ENCODE measurements at regions not wholly inside any gene's neighbourhood (a gene's known extent, or its start where the extent isn't known, plus 50 kb on each side); places are given as distances from the start of the nearest gene placed in this dataset.

DNA sequence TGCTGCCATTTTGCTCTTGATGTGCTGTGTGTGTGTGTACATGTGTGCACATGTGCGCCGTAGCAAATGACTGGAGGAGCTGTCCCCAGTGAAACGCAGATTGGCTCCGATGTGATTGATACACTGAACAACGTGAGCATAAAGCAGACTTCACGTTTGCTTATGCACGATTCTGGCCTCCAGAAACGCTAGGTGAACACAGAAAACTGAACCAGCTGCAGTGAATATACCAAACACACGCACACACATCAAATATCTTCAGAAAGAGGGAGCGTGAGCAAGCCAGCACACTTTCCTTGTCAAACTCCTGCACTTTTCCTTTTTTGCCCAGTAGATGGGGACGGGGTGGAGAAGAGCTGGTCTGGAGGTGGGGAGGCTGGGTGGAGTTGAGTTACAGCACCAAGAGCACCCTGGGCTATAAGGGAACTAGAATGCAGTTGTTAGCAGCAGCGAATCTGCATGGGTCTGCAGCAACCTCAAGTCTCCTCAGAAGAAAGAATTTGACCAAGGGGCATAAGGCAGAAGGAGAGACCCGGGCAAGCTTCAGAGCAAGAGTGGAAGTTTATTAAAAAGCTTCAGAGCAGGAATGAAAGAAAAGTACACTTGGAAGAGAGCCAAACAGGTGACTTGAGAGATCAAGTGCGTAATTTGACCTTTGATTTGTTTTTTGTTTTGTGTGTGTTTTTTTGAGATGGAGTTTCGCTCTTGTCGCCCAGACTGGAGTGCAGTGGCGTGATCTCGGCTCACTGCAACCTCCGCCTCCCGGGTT is 77.8 kb upstream of the CADM1 start:
- no peaks in the 10 kb centered on the region for H3K36me3 ChIP-seq
- no peak overlapping the region for H3K27ac ChIP-seq
- peak overlapping the region in 1 of 4 donors; percentile 17 for H3K4me3 ChIP-seq
- DNase-seq: no peak
- H3K4me1 ChIP-seq: peaks cover 0 to 5% (median 0%) of the 10 kb centered on the region in 4 donors
- no peaks in the 10 kb centered on the region for H3K9me3 ChIP-seq
- no peak for TF ChIP-seq POLR2A (IDR thresholded peaks at IDR 0.05)
- TF ChIP-seq, protein P1, sequence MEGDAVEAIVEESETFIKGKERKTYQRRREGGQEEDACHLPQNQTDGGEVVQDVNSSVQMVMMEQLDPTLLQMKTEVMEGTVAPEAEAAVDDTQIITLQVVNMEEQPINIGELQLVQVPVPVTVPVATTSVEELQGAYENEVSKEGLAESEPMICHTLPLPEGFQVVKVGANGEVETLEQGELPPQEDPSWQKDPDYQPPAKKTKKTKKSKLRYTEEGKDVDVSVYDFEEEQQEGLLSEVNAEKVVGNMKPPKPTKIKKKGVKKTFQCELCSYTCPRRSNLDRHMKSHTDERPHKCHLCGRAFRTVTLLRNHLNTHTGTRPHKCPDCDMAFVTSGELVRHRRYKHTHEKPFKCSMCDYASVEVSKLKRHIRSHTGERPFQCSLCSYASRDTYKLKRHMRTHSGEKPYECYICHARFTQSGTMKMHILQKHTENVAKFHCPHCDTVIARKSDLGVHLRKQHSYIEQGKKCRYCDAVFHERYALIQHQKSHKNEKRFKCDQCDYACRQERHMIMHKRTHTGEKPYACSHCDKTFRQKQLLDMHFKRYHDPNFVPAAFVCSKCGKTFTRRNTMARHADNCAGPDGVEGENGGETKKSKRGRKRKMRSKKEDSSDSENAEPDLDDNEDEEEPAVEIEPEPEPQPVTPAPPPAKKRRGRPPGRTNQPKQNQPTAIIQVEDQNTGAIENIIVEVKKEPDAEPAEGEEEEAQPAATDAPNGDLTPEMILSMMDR (IDR thresholded peaks at IDR 0.05): no peak
- no peaks in the 10 kb centered on the region for H3K27me3 ChIP-seq

DNA sequence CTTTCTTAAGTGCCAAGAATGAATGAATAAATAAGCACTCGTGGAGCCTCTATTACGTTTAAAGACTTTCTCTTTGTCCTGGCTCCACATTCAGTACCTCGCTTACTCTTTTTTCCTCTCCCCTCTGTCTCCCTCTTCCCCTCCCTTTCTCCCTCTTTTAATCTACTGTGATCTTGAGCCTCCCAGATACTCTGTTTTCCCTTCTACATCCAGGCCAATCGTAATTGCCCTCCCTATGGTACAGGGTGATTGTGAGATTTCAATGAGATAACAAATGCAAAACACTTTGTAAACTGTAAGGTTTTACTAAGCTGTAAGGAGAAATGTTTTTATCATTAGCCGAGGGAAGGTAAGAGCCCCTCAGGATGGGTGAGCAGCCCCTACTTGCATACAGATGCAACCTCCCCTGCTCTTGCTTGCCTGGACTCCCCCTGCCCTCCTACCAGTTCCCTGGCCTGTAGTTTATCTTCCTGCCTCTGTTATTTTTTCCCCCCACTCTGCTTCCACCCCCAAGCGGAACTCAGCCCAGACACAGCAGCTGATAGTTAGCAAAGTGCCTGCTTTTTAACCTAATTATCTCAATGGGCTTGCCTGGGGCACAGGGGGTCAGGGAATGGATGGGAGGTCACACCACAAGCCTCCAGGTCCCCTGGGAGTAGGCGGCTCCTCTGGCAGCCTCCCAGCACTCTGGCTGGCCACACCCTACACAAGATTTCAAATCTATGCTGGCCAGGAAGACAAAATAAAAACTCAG is 76.9 kb upstream of the CADM1 start:
- Histone ChIP-seq H3K9me3 (no peaks in the 10 kb centered on the region), H3K36me3 (no peaks in the 10 kb centered on the region), H3K4me3 (no peak overlapping the region), H3K27me3 (no peaks in the 10 kb centered on the region), H3K4me1 (peaks cover 0 to 5% (median 0%) of the 10 kb centered on the region in 4 donors), H3K27ac (no peak overlapping the region)
- DNase-seq: no peak
- TF ChIP-seq, protein P1 (IDR thresholded peaks at IDR 0.05): no peak
- no peak for TF ChIP-seq POLR2A (IDR thresholded peaks at IDR 0.05)

DNA sequence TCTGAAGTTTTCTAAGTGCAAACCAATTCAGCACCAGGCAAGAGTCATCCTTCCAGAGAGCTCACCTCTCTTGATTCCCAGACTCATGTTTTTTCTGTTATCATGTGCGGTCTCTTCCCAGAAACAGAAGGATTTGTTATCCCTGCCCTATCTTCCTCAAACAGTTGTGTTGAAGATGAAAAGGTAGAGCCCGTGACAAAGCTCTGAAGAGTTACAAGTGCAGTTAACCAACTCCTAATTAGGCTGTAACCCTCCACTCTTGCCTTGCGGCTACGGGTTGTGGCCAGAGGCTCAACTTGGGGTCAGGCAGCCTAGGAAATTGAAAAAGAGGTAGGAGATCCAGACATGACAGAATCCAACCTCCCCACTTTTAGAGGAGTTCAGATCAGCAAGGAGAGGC is 76.2 kb upstream of the CADM1 start:
- Histone ChIP-seq H3K4me1 (peaks cover 0 to 5% (median 0%) of the 10 kb centered on the region in 4 donors), H3K27ac (no peak overlapping the region), H3K4me3 (no peak overlapping the region), H3K27me3 (no peaks in the 10 kb centered on the region), H3K9me3 (no peaks in the 10 kb centered on the region), H3K36me3 (no peaks in the 10 kb centered on the region)
- DNase-seq: no peak
- TF ChIP-seq, protein P1 (IDR thresholded peaks at IDR 0.05): no peak
- no peak for TF ChIP-seq POLR2A (IDR thresholded peaks at IDR 0.05)

DNA sequence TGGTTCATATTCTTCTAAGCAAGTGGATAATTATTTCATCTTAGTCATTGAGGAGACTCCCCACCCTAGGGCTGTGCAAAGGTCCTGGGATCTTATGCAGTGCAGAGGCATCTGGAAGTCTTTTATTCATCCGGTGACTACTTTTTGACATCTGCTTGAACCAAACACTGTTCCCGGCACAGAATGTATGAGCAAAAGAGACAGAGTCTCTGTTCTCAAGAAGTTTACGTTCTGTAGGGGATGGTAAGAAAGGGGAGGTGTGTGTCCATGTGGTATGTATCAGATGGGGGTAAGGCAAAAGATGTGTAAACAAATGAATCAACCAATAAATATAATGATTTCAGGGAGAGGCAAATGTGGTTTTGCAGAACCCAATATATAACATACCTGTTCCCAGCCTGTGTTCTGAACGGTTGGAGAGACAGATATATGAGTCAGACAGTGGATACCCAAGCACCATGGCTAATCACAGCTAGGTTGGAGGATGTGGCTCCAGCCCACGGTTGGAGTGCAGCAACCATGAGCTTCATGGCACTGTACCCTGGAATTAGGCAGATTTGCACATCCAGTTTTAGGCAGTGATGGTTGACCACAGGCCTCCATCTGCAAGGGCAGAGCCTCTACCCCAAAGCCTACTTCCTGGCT is 75.1 kb upstream of the CADM1 start:
- TF ChIP-seq, protein P1 (IDR thresholded peaks at IDR 0.05): no peak
- no peak for TF ChIP-seq POLR2A (IDR thresholded peaks at IDR 0.05)
- H3K4me3 ChIP-seq: no peak overlapping the region
- no peaks in the 10 kb centered on the region for H3K9me3 ChIP-seq
- H3K27me3 ChIP-seq: no peaks in the 10 kb centered on the region
- peaks cover 0 to 5% (median 0%) of the 10 kb centered on the region in 4 donors for H3K4me1 ChIP-seq
- no peaks in the 10 kb centered on the region for H3K36me3 ChIP-seq
- no peak for DNase-seq
- no peak overlapping the region for H3K27ac ChIP-seq

DNA sequence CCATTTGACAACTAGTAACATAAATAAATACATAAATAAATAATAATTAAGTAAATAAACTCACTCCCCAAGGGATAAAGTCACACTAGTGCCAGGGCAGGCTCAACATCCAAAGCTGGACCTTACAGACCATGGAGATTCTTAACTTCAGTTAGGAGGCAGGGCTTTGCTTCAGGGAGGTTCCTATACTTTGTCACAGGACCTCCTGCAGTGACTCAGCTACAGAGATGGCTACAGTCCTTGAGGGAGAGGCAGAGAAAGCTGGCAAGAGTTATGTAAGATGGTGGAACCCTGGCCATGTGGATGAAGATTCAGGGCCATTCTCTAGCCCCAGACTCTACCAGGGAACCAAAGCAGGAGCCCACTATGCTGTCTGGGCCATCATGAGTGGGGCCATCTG is 74.1 kb upstream of the CADM1 start:
- H3K4me3 ChIP-seq: no peak overlapping the region
- H3K27ac ChIP-seq: no peak overlapping the region
- H3K36me3 ChIP-seq: no peaks in the 10 kb centered on the region
- DNase-seq: no peak
- peaks cover 0 to 5% (median 0%) of the 10 kb centered on the region in 4 donors for H3K4me1 ChIP-seq
- H3K27me3 ChIP-seq: no peaks in the 10 kb centered on the region
- no peaks in the 10 kb centered on the region for H3K9me3 ChIP-seq
- TF ChIP-seq, protein P1 (IDR thresholded peaks at IDR 0.05): no peak
- no peak for TF ChIP-seq POLR2A (IDR thresholded peaks at IDR 0.05)
